GM06990 (cell line): ENCODE measurements at regions not wholly inside any gene's neighbourhood (a gene's known extent, or its start where the extent isn't known, plus 50 kb on each side); places are given as distances from the start of the nearest gene placed in this dataset.

Experiments used
- DNase-seq: peaks from one replicate; pipeline ENCODE4 v3.0.0-alpha.2; 2011; ENCODE audit not compliant: insufficient read length; ENCODE audit errors: extremely low read depth
- H3K27me3 ChIP-seq: replicated peaks from 2 replicates; pipeline ENCODE4 v1.6.0; 2011; ENCODE audit warnings: low read length; ENCODE audit not compliant: control insufficient read depth, insufficient read depth
- H3K36me3 ChIP-seq: 2 replicates; pipeline ENCODE4 v1.5.1; 2011; ENCODE audit warnings: low read length; ENCODE audit not compliant: control insufficient read depth, insufficient read depth
- H3K4me3 ChIP-seq: replicated peaks from 2 replicates; pipeline ENCODE4 v1.5.1; 2011; ENCODE audit warnings: low read depth, mild to moderate bottlenecking, control low read depth, low read length
- CTCF ChIP-seq: IDR thresholded peaks from 2 replicates; pipeline ENCODE4 v1.5.1; 2011; ENCODE audit warnings: low read length, control low read depth, mild to moderate bottlenecking, inconsistent platforms; ENCODE audit not compliant: insufficient read depth, poor library complexity, severe bottlenecking

- H3K36me3 ChIP-seq = no peaks in the 10 kb centered on the region
- no peak for DNase-seq
- H3K4me3 ChIP-seq = no peak overlapping the region
- TF ChIP-seq CTCF = no peak
- no peaks in the 10 kb centered on the region for H3K27me3 ChIP-seq
Observed at GRCh38 chr9:82129708-82130107, 141.1 kb downstream of the SPATA31D1 start.

- H3K4me3 ChIP-seq = no peak overlapping the region
Observed at GRCh38 chr9:82130331-82131042, 141.9 kb downstream of the SPATA31D1 start.

GRCh38 chr9:82131072-82131471 is 142.5 kb downstream of the SPATA31D1 start:
- no peak for TF ChIP-seq CTCF

More at GRCh38 chr9:82130331-82131042, 141.9 kb downstream of the SPATA31D1 start:
- H3K36me3 ChIP-seq = no peaks in the 10 kb centered on the region
- TF ChIP-seq CTCF = no peak
- no peak for DNase-seq
- no peaks in the 10 kb centered on the region for H3K27me3 ChIP-seq

GRCh38 chr9:82132024-82132423 is 143.5 kb downstream of the SPATA31D1 start:
- H3K36me3 ChIP-seq = no peaks in the 10 kb centered on the region
- DNase-seq = no peak
- no peaks in the 10 kb centered on the region for H3K27me3 ChIP-seq
- TF ChIP-seq CTCF = no peak
- H3K4me3 ChIP-seq = no peak overlapping the region

More at GRCh38 chr9:82131072-82131471, 142.5 kb downstream of the SPATA31D1 start:
- no peaks in the 10 kb centered on the region for H3K27me3 ChIP-seq
- H3K36me3 ChIP-seq = no peaks in the 10 kb centered on the region
- H3K4me3 ChIP-seq = no peak overlapping the region
- no peak for DNase-seq

- TF ChIP-seq CTCF = no peak
- DNase-seq = no peak
Observed at GRCh38 chr9:82134010-82134409, 145.4 kb downstream of the SPATA31D1 start.

More at GRCh38 chr9:82134010-82134409, 145.4 kb downstream of the SPATA31D1 start:
- Histone ChIP-seq H3K4me3 (no peak overlapping the region), H3K36me3 (no peaks in the 10 kb centered on the region), H3K27me3 (no peaks in the 10 kb centered on the region)
